Adipocyte (in vitro differentiated cells): ENCODE measurements at regions not wholly inside any gene's neighbourhood (a gene's known extent, or its start where the extent isn't known, plus 50 kb on each side); places are given as distances from the start of the nearest gene placed in this dataset.

Experiments used
- DNase-seq: peaks from one replicate; pipeline ENCODE4 v3.0.0-alpha.2; 2015; ENCODE audit warnings: low read depth
- H3K27me3 ChIP-seq: replicated peaks from 2 replicates; pipeline ENCODE4 v1.7.0; 2013; ENCODE audit warnings: mild to moderate bottlenecking, low read length, moderate library complexity; ENCODE audit not compliant: control insufficient read depth, insufficient read depth
- H3K36me3 ChIP-seq: 2 replicates; pipeline ENCODE4 v1.7.0; 2013; ENCODE audit warnings: low read length, mild to moderate bottlenecking, moderate library complexity; ENCODE audit not compliant: control insufficient read depth, insufficient read depth, severe bottlenecking
- H3K4me1 ChIP-seq: 2 replicates; pipeline ENCODE4 v1.7.0; 2013; ENCODE audit warnings: mild to moderate bottlenecking, low read length, moderate library complexity; ENCODE audit not compliant: control insufficient read depth, insufficient read depth
- H3K4me3 ChIP-seq: 2 replicates; pipeline ENCODE4 v1.7.0; 2013; ENCODE audit warnings: mild to moderate bottlenecking, low read length, moderate library complexity
- H3K9ac ChIP-seq: 2 replicates; pipeline ENCODE4 v1.7.0; 2013; ENCODE audit warnings: mild to moderate bottlenecking, low read length, moderate library complexity
- H3K9me3 ChIP-seq: 2 replicates; pipeline ENCODE4 v1.7.0; 2013; ENCODE audit warnings: mild to moderate bottlenecking, low read length, moderate library complexity; ENCODE audit not compliant: control insufficient read depth

DNA sequence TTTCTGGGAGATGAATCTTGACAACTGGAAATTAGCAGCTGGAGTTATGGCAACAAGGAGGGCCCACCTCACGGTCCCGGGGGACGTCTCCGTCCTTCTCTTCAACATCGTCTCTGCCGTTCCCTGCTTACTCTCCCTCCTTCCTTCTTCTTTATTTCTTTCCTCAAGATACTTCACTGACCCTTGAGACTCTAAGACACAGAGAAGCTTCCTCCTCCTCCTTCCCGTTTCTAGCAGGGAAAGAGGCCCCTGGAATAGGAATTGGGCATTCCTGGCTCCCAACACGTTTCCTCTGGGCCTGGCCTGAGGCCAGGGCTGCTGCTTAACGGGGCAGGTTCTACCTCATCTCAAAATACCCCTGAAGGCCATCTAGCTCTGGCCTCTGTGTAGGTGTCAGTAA is 189.9 kb upstream of the GMDS start:
- peaks cover 13% of the 10 kb centered on the region for H3K4me1 ChIP-seq

DNA sequence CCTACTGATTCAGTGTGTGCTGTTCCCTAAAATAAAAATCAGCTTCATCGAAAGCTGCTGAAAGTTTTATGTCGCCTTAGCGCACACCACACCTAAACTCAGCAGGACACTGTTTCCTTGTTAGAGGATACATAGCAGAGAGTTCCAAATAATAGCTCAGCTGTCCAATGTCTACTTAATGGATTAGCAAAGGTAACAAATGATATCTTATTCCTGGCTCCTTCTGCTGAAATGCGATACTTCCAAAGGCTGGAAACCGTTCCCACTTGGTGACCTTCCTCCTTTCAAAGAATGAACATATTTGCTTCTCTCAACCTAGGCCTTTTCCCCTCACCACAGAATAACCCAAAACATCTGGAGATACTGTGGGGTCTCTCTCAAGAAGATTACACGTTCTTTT is 189.5 kb upstream of the GMDS start:
- Histone ChIP-seq H3K4me1 (peaks cover 13% of the 10 kb centered on the region), H3K9ac (no peak overlapping the region), H3K36me3 (no peaks in the 10 kb centered on the region), H3K4me3 (no peak overlapping the region), H3K27me3 (no peaks in the 10 kb centered on the region), H3K9me3 (no peaks in the 10 kb centered on the region)
- DNase-seq: no peak

More for the DNA sequence above, 189.9 kb upstream of the GMDS start:
- H3K4me3 ChIP-seq: no peak overlapping the region
- no peak overlapping the region for H3K9ac ChIP-seq
- DNase-seq: no peak
- no peaks in the 10 kb centered on the region for H3K36me3 ChIP-seq
- no peaks in the 10 kb centered on the region for H3K9me3 ChIP-seq
- H3K27me3 ChIP-seq: no peaks in the 10 kb centered on the region

DNA sequence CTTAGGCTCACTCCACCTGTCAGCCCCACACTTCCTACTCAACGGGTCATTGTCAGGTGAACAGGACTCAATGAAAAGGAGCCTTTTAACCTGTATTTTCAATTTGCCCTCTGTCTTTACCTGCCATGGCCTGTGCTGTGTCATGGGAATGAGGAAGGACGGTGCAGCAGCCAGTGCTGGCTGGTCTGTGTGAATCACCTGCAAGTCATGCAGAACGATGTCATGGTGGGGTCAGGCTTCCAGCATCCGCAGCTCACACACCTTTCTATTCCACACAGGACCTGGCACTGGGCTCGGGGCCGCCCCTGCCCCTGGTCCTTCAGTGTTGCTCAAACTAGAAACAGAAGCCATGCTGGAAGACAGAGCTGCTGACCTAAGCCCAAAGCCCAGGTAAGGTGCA is 188.7 kb upstream of the GMDS start:
- no peaks in the 10 kb centered on the region for H3K36me3 ChIP-seq
- H3K27me3 ChIP-seq: no peaks in the 10 kb centered on the region
- H3K4me1 ChIP-seq: peaks cover 13% of the 10 kb centered on the region
- no peak for DNase-seq
- H3K9me3 ChIP-seq: no peaks in the 10 kb centered on the region
- H3K9ac ChIP-seq: no peak overlapping the region
- no peak overlapping the region for H3K4me3 ChIP-seq

DNA sequence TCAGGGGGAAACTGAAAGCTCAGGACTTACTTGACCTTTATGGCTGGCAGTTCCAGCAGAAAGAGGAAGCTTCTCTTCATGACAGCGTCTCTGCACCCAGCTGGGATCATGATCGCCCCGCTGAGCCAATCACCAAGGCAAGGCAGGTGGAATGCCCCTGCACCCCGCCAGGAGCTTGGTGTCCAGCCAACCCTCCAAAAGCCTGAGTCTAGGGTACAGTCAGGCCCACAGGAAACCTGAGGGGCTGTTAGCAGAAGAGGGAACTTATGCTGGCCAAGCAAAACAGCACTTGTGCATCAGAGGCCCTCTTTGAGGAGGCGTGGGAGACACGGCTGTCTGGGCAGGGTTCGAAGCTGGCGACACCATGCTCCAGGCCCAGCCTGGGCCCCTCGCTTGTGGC is 188.3 kb upstream of the GMDS start:
- no peak overlapping the region for H3K9ac ChIP-seq
- no peaks in the 10 kb centered on the region for H3K36me3 ChIP-seq
- H3K9me3 ChIP-seq: no peaks in the 10 kb centered on the region
- peaks cover 13% of the 10 kb centered on the region for H3K4me1 ChIP-seq
- DNase-seq: no peak
- no peak overlapping the region for H3K4me3 ChIP-seq
- no peaks in the 10 kb centered on the region for H3K27me3 ChIP-seq

DNA sequence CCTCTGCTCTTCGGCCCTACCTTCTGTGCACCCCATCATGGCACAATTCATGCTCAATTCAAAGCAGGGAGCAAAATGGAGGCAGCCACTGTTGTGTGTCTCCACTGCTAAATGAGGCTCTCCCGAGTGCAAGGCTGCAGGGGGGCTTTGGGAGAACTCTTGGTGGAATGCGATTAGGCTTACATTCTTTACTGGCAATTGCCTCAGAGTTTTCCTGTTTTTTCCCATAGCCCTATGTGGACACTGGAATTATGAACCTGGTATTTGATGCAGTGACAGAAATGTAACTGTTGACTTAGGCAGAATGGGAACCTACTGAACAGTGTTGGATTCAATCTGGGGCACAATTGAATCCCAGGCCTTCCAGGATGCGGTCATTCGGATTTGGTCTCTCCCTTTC is 187.9 kb upstream of the GMDS start:
- no peak overlapping the region for H3K9ac ChIP-seq
- no peaks in the 10 kb centered on the region for H3K27me3 ChIP-seq
- DNase-seq: no peak
- no peaks in the 10 kb centered on the region for H3K36me3 ChIP-seq
- H3K4me3 ChIP-seq: no peak overlapping the region
- H3K4me1 ChIP-seq: peaks cover 13% of the 10 kb centered on the region
- H3K9me3 ChIP-seq: no peaks in the 10 kb centered on the region

DNA sequence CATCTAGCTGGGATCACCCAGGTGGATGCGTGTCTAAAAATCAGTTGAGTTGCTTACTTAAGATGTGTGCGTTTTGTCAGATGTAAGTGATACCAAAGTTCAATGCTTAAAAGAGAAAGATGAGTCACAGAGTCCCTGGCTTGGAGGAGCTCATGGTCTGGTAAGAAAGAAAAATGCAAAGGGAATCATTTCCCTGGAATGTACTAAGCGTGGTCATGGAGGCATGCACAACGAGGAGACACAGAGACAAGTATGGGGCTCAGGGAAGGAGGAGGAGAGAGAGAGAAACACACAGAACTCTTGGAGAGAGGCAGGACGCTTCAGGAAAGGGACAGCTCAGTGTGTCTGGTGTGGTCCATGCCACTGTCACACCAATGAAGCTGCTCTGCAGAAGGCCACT is 186.9 kb upstream of the GMDS start:
- peak; percentile 95 for DNase-seq

DNA sequence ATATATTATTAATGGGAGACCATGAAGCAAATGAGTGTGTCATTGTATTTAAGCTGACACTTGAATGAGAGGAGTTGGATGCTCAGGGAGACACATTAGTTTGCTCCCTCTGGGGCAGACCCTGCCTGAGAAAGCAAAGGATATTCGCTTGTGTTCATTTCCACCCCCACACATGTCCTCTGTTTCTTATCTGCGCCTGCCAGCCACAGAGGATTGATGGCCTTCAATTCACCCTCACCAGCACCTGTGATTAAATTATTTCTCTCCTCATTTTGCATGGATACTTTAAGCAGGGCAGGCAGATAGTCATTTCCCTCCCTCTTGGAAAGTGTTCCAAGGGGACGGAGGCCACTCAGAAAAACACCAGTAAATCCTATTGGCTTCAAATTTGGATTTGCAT is 185.2 kb upstream of the GMDS start:
- Histone ChIP-seq H3K4me1 (peaks cover 13% of the 10 kb centered on the region), H3K9me3 (no peaks in the 10 kb centered on the region), H3K27me3 (no peaks in the 10 kb centered on the region), H3K9ac (no peak overlapping the region), H3K36me3 (no peaks in the 10 kb centered on the region), H3K4me3 (no peak overlapping the region)
- no peak for DNase-seq

More for the DNA sequence above, 186.9 kb upstream of the GMDS start:
- no peak overlapping the region for H3K4me3 ChIP-seq
- peaks cover 13% of the 10 kb centered on the region for H3K4me1 ChIP-seq
- no peak overlapping the region for H3K9ac ChIP-seq
- no peaks in the 10 kb centered on the region for H3K36me3 ChIP-seq
- no peaks in the 10 kb centered on the region for H3K9me3 ChIP-seq
- no peaks in the 10 kb centered on the region for H3K27me3 ChIP-seq

DNA sequence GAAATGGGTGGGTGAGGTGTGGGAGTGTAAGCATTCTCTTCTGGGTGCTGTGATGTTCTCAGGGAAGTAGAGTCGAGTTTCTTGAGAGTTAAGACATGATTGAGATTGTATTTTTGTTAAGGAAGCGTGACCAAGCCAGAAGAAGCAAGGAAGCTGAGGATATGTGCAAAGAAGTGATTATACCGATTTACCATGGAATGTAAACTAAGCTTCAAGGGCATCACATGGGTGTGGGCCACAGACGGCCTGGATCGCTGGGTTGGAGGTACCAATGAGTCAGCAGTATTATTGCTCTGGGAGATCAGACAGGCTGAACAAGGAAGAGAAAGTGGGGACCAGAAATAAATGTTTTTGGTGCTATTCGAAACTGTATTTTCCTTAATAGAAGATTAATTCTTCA is 184.1 kb upstream of the GMDS start:
- H3K4me1 ChIP-seq: peaks cover 13% of the 10 kb centered on the region
- DNase-seq: peak; percentile 83
- H3K4me3 ChIP-seq: no peak overlapping the region
- no peaks in the 10 kb centered on the region for H3K9me3 ChIP-seq
- H3K9ac ChIP-seq: no peak overlapping the region
- no peaks in the 10 kb centered on the region for H3K27me3 ChIP-seq
- H3K36me3 ChIP-seq: no peaks in the 10 kb centered on the region

DNA sequence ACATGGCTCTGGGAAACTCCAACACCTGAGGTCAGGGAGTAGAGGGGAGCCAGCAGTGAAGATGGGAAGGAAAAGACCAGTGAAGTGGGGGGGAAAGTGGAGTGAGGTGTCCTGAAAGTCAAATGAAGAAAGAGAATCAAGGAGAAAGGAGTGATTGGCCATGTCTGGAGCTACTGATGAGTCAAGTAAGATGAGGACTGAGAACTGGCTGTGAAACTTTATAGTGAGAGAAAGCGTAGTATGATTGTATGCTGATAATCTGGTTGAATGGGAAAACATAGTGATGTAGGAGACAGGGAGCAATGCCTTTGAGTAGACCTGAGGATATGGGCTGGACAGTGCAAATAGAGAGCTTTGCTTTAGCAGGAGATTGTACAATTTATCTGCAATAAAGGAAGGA is 183.6 kb upstream of the GMDS start:
- Histone ChIP-seq H3K27me3 (no peaks in the 10 kb centered on the region), H3K4me3 (no peak overlapping the region), H3K9ac (no peak overlapping the region), H3K9me3 (no peaks in the 10 kb centered on the region), H3K4me1 (peaks cover 13% of the 10 kb centered on the region), H3K36me3 (no peaks in the 10 kb centered on the region)
- no peak for DNase-seq

DNA sequence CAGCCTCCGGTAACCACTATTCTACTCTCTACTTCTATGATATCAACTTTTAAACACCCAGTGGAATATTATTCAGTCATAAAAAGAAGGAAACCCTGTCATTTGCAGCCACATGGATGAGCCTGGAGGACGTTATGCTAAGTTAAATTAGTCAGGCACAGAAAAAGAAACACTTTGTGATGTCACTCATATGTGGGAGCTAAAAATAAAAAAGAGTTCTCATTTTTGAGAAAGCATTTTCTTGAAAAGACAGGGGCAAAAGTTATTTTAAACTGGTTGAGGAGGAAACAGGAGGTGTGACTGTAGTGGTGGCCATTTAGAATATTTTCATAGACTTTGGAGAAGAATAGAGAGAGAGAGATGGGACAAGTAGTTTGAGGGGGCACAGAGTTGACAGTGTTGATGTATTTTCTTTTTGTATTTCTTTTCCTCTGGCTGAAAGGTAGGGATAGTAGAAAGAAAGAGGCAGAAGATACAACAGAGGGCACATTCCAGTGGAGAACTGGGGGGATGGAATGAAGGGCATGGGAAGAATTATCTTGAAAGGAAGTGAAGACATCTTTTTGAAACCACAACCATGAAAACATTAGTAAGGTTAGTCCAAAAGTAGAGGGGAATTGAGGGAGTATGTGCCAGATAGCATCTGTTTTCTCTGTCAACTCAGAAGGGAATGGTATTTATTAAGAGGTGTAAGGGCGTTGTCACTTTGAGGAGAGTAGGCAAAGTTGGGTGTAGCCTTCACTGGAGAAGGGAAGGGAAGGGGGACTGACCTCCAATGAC is 181.3 kb upstream of the GMDS start:
- H3K4me1 ChIP-seq: peaks cover under 1% of the 10 kb centered on the region
- H3K9me3 ChIP-seq: no peaks in the 10 kb centered on the region
- peak; percentile 47 for DNase-seq

DNA sequence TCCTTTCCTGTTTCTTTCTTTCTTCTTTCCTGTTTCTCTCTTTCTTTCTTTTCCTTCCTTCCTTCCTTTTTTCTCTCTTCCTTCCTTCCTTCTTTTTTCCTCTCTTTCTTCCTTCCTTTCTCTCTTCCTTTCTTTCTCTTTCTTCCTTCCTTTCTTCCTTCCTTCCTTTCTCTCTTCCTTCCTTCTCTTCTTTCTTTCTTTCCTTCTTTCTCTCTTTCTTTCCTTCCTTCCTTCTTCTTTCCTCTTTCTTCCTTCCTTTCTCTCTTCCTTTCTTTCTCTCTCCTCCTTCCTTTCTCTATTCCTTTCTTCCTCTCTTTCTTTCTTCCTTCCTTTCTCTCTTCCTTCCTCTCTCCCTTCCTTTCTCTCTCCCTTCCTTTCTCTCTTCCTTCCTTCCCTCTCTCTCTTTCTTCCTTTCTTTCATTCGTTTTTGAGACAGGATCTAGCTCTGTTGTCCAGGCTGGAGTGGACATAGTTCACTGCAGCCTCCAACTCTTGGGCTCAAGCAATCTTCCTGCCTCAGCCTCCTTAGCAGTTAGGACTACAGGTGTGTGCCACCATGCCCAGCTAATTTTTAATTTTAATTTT is 170.8 kb upstream of the GMDS start:
- H3K9me3 ChIP-seq: no peaks in the 10 kb centered on the region
- no peaks in the 10 kb centered on the region for H3K4me1 ChIP-seq
- no peaks in the 10 kb centered on the region for H3K36me3 ChIP-seq
- DNase-seq: no peak
- no peak overlapping the region for H3K4me3 ChIP-seq
- no peak overlapping the region for H3K9ac ChIP-seq
- H3K27me3 ChIP-seq: no peaks in the 10 kb centered on the region

More for the DNA sequence above, 181.3 kb upstream of the GMDS start:
- no peaks in the 10 kb centered on the region for H3K27me3 ChIP-seq
- no peaks in the 10 kb centered on the region for H3K36me3 ChIP-seq
- no peak overlapping the region for H3K4me3 ChIP-seq
- H3K9ac ChIP-seq: no peak overlapping the region
